ENCODE measurements at regions not wholly inside any gene's neighbourhood (a gene's known extent, or its start where the extent isn't known, plus 50 kb on each side); places are given as distances from the start of the nearest gene placed in this dataset.

DNA sequence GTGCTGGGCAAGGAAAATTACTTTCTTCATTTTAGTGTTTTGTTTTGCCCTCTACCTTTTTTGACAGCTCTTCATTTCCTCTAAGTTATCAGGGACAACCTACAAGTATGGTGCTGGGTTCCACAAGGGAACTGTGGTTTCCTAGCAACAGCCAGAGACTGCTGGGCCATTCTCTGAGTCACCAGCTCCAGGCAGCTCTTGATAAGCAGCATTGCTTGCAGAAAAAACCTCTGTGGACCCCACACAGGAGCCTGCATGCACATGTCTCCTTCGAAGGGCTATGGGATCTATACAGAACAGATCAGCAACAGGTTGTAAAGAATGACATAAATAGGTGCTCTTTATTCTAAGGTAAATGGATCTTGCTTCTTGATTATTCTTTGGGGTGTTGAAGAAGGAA is 81.0 kb upstream of the CCDC196 start:
- TF ChIP-seq, protein P1, sequence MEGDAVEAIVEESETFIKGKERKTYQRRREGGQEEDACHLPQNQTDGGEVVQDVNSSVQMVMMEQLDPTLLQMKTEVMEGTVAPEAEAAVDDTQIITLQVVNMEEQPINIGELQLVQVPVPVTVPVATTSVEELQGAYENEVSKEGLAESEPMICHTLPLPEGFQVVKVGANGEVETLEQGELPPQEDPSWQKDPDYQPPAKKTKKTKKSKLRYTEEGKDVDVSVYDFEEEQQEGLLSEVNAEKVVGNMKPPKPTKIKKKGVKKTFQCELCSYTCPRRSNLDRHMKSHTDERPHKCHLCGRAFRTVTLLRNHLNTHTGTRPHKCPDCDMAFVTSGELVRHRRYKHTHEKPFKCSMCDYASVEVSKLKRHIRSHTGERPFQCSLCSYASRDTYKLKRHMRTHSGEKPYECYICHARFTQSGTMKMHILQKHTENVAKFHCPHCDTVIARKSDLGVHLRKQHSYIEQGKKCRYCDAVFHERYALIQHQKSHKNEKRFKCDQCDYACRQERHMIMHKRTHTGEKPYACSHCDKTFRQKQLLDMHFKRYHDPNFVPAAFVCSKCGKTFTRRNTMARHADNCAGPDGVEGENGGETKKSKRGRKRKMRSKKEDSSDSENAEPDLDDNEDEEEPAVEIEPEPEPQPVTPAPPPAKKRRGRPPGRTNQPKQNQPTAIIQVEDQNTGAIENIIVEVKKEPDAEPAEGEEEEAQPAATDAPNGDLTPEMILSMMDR (IDR thresholded peaks at IDR 0.05), result no peak
- no peak for TF ChIP-seq POLR2AphosphoS5 (IDR thresholded peaks at IDR 0.05)
